Suppressor macrophage treated with lipopolysaccharide for 4 hours (primary cell): ENCODE measurements at regions not wholly inside any gene's neighbourhood (a gene's known extent, or its start where the extent isn't known, plus 50 kb on each side); places are given as distances from the start of the nearest gene placed in this dataset.
"Not testable (repeated sequence)": the region's sequence is repeated elsewhere in the genome, so short reads cannot be mapped to it uniquely, and the experiment has no call there.

Source experiments
- DNase-seq: peaks from one replicate; pipeline ENCODE4 v3.0.0-alpha.2; 2020

GRCh38 chr2:66632882-66633281 lies 198.0 kb downstream of the MEIS1 start:
- not testable (repeated sequence) for DNase-seq

DNA sequence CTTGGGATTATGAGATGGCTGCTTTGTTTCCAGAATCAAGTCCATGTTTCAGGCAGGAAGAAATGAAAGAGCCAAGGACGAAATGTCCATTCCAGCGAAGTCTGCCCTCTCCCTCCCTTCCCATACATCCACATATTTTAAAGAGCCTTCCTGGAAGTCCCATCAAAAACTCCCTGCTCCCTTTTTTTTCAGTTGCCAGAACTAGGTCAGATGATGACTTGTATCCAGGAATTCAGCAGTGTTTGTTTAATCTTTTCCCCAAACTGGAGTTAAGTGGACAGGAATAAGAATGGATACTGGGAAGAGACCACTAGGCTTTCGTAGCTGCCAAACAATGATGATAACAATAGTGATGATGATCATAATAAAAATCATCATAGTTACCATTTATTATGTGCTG lies 198.7 kb downstream of the MEIS1 start:
- DNase-seq = no peak

DNA sequence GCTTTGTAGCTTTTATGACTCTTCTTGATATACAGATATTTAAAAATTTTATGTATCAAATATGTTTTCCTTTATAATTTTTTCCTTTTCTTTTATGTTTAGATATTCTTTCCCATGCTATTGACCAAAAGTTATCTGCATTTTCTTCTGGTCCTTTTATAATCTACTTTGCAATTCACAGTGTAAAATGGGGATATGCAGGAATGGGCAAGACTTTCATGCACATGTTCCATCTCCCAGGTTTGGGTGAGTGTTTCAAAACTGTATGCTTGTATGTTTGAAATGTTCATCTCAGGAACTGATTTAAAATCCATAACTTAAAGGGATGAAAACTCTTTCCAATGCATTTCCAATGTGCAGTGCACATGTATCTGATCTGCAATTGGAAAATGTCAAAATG lies 199.9 kb downstream of the MEIS1 start:
- DNase-seq = no peak

DNA sequence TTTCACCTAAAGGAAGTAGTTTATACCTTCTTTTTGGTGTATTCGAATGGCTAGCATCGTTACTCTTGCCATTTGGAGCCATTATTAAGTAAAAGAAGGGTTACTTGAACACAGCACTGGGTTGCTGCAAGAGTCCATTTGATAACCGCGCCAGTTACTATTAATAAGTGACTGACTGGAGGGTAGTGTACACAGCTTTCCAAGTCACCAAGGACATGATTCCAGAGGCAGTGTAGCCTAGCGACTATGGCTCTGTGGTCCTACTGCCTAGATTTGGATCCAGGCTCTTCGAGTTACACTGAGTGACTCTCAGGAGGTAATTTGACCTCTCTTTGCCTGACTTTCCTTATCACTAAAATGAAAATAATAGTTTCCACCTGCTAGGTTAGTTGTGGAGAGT lies 206.8 kb downstream of the MEIS1 start:
- no peak for DNase-seq

- DNase-seq = not testable (repeated sequence)
Observed at GRCh38 chr2:66648081-66648480, 213.2 kb downstream of the MEIS1 start.

GRCh38 chr2:66649006-66649405 lies 214.1 kb downstream of the MEIS1 start:
- DNase-seq = no peak

- no peak for DNase-seq
Observed at GRCh38 chr2:66651295-66651694, 216.4 kb downstream of the MEIS1 start.

DNA sequence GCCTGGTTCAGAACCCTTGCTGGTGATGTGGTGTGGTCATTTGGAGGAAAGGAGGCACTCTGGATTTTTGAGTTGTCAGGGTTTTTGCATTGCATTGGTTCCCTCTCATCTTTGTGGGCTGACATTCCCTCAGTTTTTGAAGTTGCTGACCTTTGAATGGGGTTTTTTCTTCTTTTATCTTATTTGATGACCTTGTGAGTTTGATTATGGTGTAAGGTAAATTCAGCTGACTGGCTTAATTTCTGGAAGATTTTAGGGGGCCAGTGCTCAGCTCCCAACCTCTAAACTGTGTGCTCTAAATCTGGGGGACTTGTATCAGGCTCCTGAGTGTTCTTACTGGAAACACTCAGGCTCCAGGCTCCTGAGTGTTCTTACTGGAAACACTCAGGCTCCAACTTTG lies 225.9 kb downstream of the MEIS1 start:
- no peak for DNase-seq

DNA sequence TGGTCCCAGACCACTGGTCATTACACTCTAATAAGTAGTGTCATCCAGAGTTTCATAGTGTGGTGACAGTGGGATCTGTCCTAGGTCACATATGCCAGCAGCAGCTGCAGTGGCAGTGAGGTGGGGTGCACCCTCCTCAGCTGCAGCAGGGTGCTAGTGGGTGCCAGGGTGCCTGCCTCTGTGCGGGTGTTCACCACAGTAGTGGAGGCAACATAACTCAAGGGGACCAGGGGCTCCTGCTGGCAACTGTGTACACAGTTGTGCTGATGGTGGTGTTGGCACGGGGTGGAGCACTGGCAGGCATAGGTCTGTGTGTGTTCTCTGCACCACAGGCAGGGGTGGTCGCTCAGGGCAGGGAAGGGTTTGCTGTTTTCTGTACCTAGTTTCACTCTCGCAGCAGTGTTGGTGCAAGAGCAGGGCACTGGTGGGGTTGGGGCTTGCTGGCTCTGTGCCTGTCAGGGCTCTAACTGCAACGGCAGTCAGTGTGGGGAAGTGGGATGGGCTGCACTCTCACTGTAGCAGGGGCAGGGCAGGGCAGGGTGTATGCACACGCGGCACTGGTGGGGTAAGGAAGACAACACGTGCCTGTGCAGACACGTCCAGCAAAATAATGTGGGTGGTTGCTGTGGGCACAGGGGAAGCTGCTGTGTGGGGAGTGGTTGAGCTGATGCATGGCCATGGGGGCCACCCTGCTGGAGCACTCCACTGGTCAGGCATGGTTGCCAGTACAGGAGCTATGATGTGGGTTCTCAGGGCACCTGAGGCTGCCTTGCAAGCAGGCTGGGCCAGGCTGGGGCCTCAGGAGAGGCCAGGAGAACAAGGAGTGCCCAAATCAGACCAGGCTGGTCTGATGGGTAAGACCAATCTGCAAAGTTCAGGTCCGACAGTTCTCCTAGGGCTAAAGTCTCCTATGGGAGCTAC lies 226.6 kb downstream of the MEIS1 start:
- no peak for DNase-seq

GRCh38 chr2:66665124-66665984 lies 230.4 kb downstream of the MEIS1 start:
- no peak for DNase-seq

DNA sequence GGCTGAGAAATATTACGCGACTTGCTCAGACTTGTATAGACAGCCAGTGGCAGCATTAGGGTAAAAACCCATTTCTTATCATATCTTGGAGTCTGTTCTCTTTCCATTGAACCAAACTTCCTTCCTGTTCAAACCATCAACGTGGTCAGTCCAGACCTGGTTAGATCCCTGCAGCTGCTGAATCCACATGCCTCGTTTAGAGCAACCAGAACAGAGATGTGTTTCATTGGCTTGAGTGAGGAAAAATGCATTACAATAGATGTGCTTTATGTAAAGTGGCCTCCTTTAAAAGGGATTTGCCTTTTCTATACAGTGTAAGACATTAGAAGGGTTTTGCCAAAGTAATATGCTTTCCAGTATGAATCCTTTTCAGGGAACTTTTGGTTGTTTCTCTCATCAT lies 232.4 kb downstream of the MEIS1 start:
- no peak for DNase-seq

- DNase-seq = no peak
Observed at GRCh38 chr2:66673286-66673685, 238.4 kb downstream of the MEIS1 start.

- no peak for DNase-seq
Observed at GRCh38 chr2:66674087-66674486, 239.2 kb downstream of the MEIS1 start.

DNA sequence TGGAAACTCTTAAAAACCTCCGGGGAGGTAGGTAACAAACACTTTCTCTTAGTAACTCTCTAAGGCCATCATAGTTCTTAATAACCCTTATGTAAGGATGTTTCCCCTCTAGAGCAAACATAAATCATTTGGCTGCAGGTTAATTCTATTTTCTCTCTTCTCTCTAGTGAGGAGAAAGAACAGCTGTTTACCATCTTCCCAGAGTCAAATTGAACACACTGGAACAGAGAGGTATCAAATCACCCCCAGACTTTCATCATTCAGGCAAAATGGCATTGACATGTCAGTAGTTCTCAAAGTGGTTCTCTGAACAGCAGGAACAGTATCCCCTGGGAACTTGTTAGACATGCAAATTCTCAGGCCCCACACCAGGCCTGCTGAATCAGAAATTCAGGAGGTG lies 240.7 kb downstream of the MEIS1 start:
- no peak for DNase-seq

- DNase-seq = no peak
Observed at GRCh38 chr2:66679442-66679841, 244.5 kb downstream of the MEIS1 start.

DNA sequence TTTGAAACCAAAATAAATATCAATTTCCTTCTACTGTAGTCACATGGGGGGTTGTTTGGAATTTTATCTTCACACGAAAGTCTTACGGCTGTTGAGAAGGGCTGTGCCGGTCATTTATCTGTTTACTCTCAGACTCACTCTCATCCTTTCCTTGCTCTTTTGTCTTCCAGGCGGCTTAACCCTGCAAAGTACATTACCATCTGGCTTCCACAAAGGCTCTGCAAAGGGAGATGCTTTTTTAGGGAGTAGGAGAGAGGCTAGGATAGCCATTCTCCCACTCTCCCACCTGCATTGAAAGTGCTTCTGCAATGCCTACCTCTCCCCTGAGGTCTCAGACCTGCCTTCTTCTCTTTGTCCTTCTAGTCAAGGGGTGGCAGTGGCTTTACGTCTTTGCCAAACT lies 247.6 kb downstream of the MEIS1 start:
- no peak for DNase-seq

GRCh38 chr2:66683064-66683463 lies 248.1 kb downstream of the MEIS1 start:
- DNase-seq = no peak

- DNase-seq = no peak
Observed at GRCh38 chr2:66683599-66683998, 248.7 kb downstream of the MEIS1 start.

DNA sequence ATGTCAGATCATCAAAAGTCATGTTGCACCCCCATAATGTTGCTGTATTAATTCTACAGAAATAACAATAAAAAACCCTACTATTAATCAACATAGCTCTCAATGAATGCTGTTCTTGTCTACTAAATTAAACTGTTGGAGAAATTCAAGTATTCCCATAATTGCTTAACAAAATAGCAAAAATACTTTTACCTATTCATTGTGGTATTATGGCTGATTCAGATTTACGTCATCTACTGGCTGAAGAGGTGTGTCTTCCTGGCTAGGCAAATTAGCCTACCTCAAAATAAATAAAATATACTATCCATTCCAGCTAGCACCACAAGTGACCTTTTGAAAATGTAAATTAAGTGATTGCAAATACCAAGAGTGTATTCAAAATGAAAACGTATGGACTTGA lies 249.4 kb downstream of the MEIS1 start:
- DNase-seq = no peak

- no peak for DNase-seq
Observed at GRCh38 chr2:66686755-66687154, 251.8 kb downstream of the MEIS1 start.

DNA sequence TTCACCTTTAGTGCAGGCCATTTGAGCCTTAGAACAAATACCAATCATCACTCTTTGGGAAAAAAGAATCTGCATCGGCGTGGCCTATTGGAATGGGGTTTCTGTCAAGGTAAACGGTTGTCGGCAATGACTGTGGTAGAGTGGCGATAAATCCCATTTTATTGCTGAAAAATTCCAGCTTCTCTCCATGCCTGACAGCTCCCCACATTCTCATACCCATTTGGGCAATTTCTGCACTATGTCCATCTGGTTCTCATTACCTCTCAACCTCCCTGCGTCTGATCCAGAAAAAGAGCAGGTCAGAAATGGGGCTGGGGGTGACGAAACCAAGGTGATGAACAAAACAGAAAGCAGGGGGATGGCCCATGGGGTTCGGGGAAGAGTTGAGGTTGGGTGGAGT lies 254.0 kb downstream of the MEIS1 start:
- no peak for DNase-seq

GRCh38 chr2:66689456-66690051 lies 254.6 kb downstream of the MEIS1 start:
- DNase-seq = no peak
